H9 (cell line): ENCODE measurements at regions not wholly inside any gene's neighbourhood (a gene's known extent, or its start where the extent isn't known, plus 50 kb on each side); places are given as distances from the start of the nearest gene placed in this dataset.

Source experiments
- DNase-seq: peaks from one replicate; pipeline ENCODE4 v3.0.0-alpha.2; 2017
- H2AFZ ChIP-seq: one replicate; pipeline ENCODE4 v1.6.1; 2013; ENCODE audit warnings: mild to moderate bottlenecking, low read length, control low read depth, moderate library complexity
- H2AK5ac ChIP-seq: 2 replicates; pipeline ENCODE4 v1.6.1; 2013; ENCODE audit warnings: low read length, control low read depth, mixed read lengths; ENCODE audit not compliant: insufficient read length
- H2BK120ac ChIP-seq: one replicate; pipeline ENCODE4 v1.6.1; 2013; ENCODE audit warnings: low read depth, mild to moderate bottlenecking, low read length, control low read depth, inconsistent platforms; ENCODE audit not compliant: poor library complexity, severe bottlenecking
- H2BK12ac ChIP-seq: 2 replicates; pipeline ENCODE4 v1.6.1; 2013; ENCODE audit warnings: low read length, control low read depth, mixed read lengths, low read depth; ENCODE audit not compliant: insufficient read length
- H2BK15ac ChIP-seq: 2 replicates; pipeline ENCODE4 v1.6.1; 2013; ENCODE audit warnings: low read depth, low read length, control low read depth
- H2BK20ac ChIP-seq: one replicate; pipeline ENCODE4 v1.6.1; 2013; ENCODE audit warnings: low read depth, mild to moderate bottlenecking, low read length, control low read depth, inconsistent platforms; ENCODE audit not compliant: poor library complexity, severe bottlenecking
- H2BK5ac ChIP-seq: 2 replicates; pipeline ENCODE4 v1.6.1; 2013; ENCODE audit warnings: low read length, control low read depth, mixed read lengths; ENCODE audit not compliant: insufficient read length
- H3K14ac ChIP-seq: 2 replicates; pipeline ENCODE4 v1.6.1; 2013; ENCODE audit warnings: low read length, control low read depth; ENCODE audit not compliant: insufficient read depth
- H3K18ac ChIP-seq: 2 replicates; pipeline ENCODE4 v1.6.1; 2013; ENCODE audit warnings: low read depth, mild to moderate bottlenecking, mixed read lengths, low read length, control low read depth; ENCODE audit not compliant: insufficient read length
- H3K23ac ChIP-seq: 2 replicates; pipeline ENCODE4 v1.6.1; 2013; ENCODE audit warnings: low read length, control low read depth, mixed read lengths, low read depth; ENCODE audit not compliant: insufficient read length
- H3K23me2 ChIP-seq: 2 replicates; pipeline ENCODE4 v1.6.1; 2013; ENCODE audit warnings: low read depth, mild to moderate bottlenecking, mixed read lengths, low read length, control low read depth; ENCODE audit not compliant: insufficient read length, poor library complexity, severe bottlenecking
- H3K27ac ChIP-seq: 2 replicates; pipeline ENCODE4 v1.5.1; 2013; ENCODE audit warnings: low read length, control low read depth, mixed read lengths, low read depth; ENCODE audit not compliant: insufficient read length
- H3K27me3 ChIP-seq: 2 replicates; pipeline ENCODE4 v1.6.1; 2013; ENCODE audit warnings: low read length, control low read depth, inconsistent platforms; ENCODE audit not compliant: insufficient read depth
- H3K4ac ChIP-seq: 2 replicates; pipeline ENCODE4 v1.6.1; 2013; ENCODE audit warnings: low read depth, mild to moderate bottlenecking, control low read depth, inconsistent platforms, low read length, moderate library complexity
- H3K4me1 ChIP-seq: 2 replicates; pipeline ENCODE4 v1.6.1; 2013; ENCODE audit warnings: low read length, control low read depth, inconsistent platforms; ENCODE audit not compliant: insufficient read depth
- H3K4me2 ChIP-seq: 2 replicates; pipeline ENCODE4 v1.6.1; 2013; ENCODE audit warnings: low read length, control low read depth, mixed read lengths; ENCODE audit not compliant: insufficient read length, insufficient read depth
- H3K56ac ChIP-seq: 2 replicates; pipeline ENCODE4 v1.6.1; 2013; ENCODE audit warnings: low read depth, mild to moderate bottlenecking, mixed read lengths, low read length, control low read depth; ENCODE audit not compliant: insufficient read length
- H3K79me1 ChIP-seq: 2 replicates; pipeline ENCODE4 v1.6.1; 2013; ENCODE audit warnings: low read depth, mild to moderate bottlenecking, moderate library complexity, low read length, control low read depth, inconsistent platforms; ENCODE audit not compliant: insufficient read depth, poor library complexity, severe bottlenecking
- H3K79me2 ChIP-seq: 2 replicates; pipeline ENCODE4 v1.6.1; 2013; ENCODE audit warnings: low read length, control low read depth, inconsistent platforms; ENCODE audit not compliant: insufficient read depth
- H3K9ac ChIP-seq: 2 replicates; pipeline ENCODE4 v1.6.1; 2013; ENCODE audit warnings: low read length, control low read depth, mixed read lengths; ENCODE audit not compliant: insufficient read length; ENCODE audit errors: extremely low read depth
- H3K9me3 ChIP-seq: one replicate; pipeline ENCODE4 v1.6.1; 2013; ENCODE audit warnings: low read depth, low read length, inconsistent platforms; ENCODE audit not compliant: control insufficient read depth
- H3T11ph ChIP-seq: one replicate; pipeline ENCODE4 v1.6.1; 2013; ENCODE audit warnings: mild to moderate bottlenecking, low read length, control low read depth, inconsistent platforms
- H4K20me1 ChIP-seq: one replicate; pipeline ENCODE4 v1.6.1; 2013; ENCODE audit not compliant: control insufficient read depth, insufficient read length, insufficient read depth
- H4K5ac ChIP-seq: 2 replicates; pipeline ENCODE4 v1.6.1; 2013; ENCODE audit warnings: low read depth, mild to moderate bottlenecking, mixed read lengths, low read length, control low read depth; ENCODE audit not compliant: insufficient read length
- H4K8ac ChIP-seq: replicated peaks from 2 replicates; pipeline ENCODE4 v1.6.1; 2013; ENCODE audit warnings: low read length, control low read depth, mixed read lengths, low read depth; ENCODE audit not compliant: insufficient read length
- H4K91ac ChIP-seq: 2 replicates; pipeline ENCODE4 v1.6.1; 2013; ENCODE audit warnings: low read depth, mild to moderate bottlenecking, moderate library complexity, mixed read lengths, low read length, control low read depth; ENCODE audit not compliant: insufficient read length
- H3K27ac Mint-ChIP-seq, 3 experiments: 2 replicates in 2 of 3; 3 replicates in 1 of 3; pipeline ENCODE4 v1.8.0; 2020 to 2021; ENCODE audit warnings: mixed read lengths in 3 of 3, mild to moderate bottlenecking in 1 of 3, moderate library complexity in 1 of 3
- H3K27me3 Mint-ChIP-seq: 2 replicates; pipeline ENCODE4 v1.8.0; 2021; ENCODE audit warnings: low read depth, mild to moderate bottlenecking, moderate library complexity, mixed read lengths
- H3K36me3 Mint-ChIP-seq, 3 experiments: 2 replicates in 2 of 3; 3 replicates in 1 of 3; pipeline ENCODE4 v1.8.0; 2020 to 2021; ENCODE audit warnings: low read depth in 3 of 3, mixed read lengths in 3 of 3; ENCODE audit not compliant: insufficient read depth in 1 of 3
- H3K4me1 Mint-ChIP-seq, 2 experiments: 2 replicates each; pipeline ENCODE4 v1.8.0; 2020; ENCODE audit warnings: mixed read lengths in 2 of 2
- H3K4me3 Mint-ChIP-seq, 2 experiments: 2 replicates in 1 of 2; 3 replicates in 1 of 2; pipeline ENCODE4 v1.8.0; 2020 to 2021; ENCODE audit warnings: mild to moderate bottlenecking in 2 of 2, mixed read lengths in 2 of 2, moderate library complexity in 1 of 2
- H3K9me3 Mint-ChIP-seq, 2 experiments: 2 replicates in 1 of 2; 3 replicates in 1 of 2; pipeline ENCODE4 v1.8.0; 2020; ENCODE audit warnings: mild to moderate bottlenecking in 2 of 2, mixed read lengths in 2 of 2, moderate library complexity in 1 of 2
- WGBS: extraction: QIAGEN DNeasy Blood & Tissue Kit; methylation state at CpG from one replicate; pipeline ENCODE4 v1.1.7; 2013; ENCODE audit warnings: missing lambda C conversion rate, low lambda C conversion rate, mixed read lengths; ENCODE audit not compliant: insufficient read length; ENCODE audit errors: extremely low coverage; 5-methylcytosine and 5-hydroxymethylcytosine counted together
- TF ChIP-seq, protein P1 (sequence below): fragments of 200-600 bp; sonication (generic); conservative IDR thresholded peaks from 3 replicates; pipeline ENCODE4 v1.8.0; 2021; ENCODE audit warnings: antibody characterized with exemption, mild to moderate bottlenecking

DNA sequence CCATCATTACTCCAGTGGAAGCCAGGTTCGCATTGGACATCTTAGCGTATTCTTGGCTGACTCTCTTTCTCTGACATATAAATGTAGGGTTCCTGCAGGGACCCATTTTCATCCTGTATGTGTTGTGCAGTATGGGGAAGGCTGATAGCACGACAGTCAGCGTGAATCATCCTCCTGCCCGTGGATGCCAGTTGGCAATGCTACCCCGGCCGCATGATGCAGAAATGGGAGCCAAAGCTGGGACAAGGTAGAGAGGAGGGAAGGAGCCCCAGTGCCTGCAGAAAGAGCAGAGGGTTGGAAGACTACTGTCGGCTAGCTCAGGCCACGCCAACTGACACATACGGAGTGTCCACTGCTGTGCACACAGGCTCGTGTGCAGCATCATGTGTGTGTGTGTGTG lies 251.6 kb downstream of the SKAP2 start:
- Histone ChIP-seq H3K4me1 (no peaks in the 10 kb centered on the region; the same call in 1 of the 2 replicates), H3K4ac (no peak overlapping the region), H3K9ac (no peak overlapping the region), H2BK20ac (no peak overlapping the region), H3K9me3 (no peaks in the 10 kb centered on the region), H3K4me2 (no peak overlapping the region), H3K79me1 (no peaks in the 10 kb centered on the region), H3K23ac (no peak overlapping the region), H4K20me1 (no peaks in the 10 kb centered on the region), H3K23me2 (no peaks in the 10 kb centered on the region), H3K27me3 (no peaks in the 10 kb centered on the region), H4K8ac (no peak overlapping the region), H2AFZ (no peak overlapping the region), H3K56ac (no peak overlapping the region), H2AK5ac (no peak overlapping the region), H2BK15ac (no peak overlapping the region), H4K91ac (no peak overlapping the region), H3T11ph (no peak overlapping the region), H3K18ac (no peak overlapping the region), H3K14ac (no peak overlapping the region), H4K5ac (no peak overlapping the region), H2BK12ac (no peak overlapping the region), H3K79me2 (no peaks in the 10 kb centered on the region), H2BK5ac (no peak overlapping the region), H2BK120ac (no peak overlapping the region), H3K27ac (no peak overlapping the region)
- TF ChIP-seq, protein P1, sequence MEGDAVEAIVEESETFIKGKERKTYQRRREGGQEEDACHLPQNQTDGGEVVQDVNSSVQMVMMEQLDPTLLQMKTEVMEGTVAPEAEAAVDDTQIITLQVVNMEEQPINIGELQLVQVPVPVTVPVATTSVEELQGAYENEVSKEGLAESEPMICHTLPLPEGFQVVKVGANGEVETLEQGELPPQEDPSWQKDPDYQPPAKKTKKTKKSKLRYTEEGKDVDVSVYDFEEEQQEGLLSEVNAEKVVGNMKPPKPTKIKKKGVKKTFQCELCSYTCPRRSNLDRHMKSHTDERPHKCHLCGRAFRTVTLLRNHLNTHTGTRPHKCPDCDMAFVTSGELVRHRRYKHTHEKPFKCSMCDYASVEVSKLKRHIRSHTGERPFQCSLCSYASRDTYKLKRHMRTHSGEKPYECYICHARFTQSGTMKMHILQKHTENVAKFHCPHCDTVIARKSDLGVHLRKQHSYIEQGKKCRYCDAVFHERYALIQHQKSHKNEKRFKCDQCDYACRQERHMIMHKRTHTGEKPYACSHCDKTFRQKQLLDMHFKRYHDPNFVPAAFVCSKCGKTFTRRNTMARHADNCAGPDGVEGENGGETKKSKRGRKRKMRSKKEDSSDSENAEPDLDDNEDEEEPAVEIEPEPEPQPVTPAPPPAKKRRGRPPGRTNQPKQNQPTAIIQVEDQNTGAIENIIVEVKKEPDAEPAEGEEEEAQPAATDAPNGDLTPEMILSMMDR: no peak
- H3K27me3 Mint-ChIP-seq: peaks cover 11% of the 10 kb centered on the region
- no CpG with 5 or more reads among the region's 11 CpGs for WGBS
- no peaks in the 10 kb centered on the region for H3K9me3 Mint-ChIP-seq
- H3K36me3 Mint-ChIP-seq: no peaks in the 10 kb centered on the region; a peak in 1 of 7 replicates
- H3K4me1 Mint-ChIP-seq: peaks cover 3 to 7% of the 10 kb centered on the region in 2 experiments; a peak in 3 of 4 replicates
- H3K4me3 Mint-ChIP-seq: no peak overlapping the region
- no peak for DNase-seq
- H3K27ac Mint-ChIP-seq: no peak overlapping the region; a peak in 1 of 7 replicates
